ENCODE measurements at regions not wholly inside any gene's neighbourhood (a gene's known extent, or its start where the extent isn't known, plus 50 kb on each side); places are given as distances from the start of the nearest gene placed in this dataset.

DNA sequence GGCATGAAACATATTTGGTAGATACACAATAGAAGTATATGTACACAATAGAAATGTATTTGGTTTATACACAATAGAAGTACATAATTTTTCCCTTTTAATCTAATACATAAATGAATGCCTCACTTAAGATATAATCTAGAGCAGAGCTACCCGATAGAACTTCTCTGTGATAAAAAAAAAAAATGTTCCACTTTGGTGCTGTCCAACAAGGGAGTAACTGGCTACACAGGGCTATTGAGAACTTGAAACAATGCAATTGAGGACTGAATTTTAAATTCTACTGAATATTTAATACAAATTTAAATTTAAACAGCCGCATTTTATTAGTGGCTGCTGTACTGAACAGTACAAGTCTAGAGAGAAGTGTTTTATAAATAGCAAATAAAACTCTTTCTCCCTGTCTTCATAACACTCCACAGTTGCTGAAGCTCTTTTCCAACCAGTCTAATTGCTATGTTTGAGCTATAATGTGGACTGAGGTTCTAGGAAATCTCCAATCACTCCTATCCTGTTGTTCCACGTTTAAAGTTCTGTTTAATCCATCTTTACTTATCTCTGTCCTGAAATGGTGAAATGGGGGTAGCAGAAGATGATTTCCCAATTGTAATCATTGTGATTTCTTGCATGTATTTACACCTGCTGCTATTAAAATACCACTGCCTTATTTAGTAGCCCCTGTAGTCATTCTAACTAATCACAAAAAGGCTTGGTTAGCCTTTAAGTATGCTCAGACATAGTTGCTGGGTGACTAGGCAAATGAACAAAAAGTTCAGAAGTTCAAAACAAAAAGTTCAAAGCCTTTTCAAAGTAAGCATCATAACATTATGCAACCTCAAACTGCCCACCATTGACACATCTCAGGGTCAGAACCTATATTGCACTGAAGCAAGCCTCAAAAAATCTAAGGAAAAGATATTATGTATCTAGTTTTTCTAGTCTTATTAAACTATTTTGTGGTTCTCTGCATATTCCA is 192.3 kb upstream of the C1orf87 start:
- TF ChIP-seq, protein P1, sequence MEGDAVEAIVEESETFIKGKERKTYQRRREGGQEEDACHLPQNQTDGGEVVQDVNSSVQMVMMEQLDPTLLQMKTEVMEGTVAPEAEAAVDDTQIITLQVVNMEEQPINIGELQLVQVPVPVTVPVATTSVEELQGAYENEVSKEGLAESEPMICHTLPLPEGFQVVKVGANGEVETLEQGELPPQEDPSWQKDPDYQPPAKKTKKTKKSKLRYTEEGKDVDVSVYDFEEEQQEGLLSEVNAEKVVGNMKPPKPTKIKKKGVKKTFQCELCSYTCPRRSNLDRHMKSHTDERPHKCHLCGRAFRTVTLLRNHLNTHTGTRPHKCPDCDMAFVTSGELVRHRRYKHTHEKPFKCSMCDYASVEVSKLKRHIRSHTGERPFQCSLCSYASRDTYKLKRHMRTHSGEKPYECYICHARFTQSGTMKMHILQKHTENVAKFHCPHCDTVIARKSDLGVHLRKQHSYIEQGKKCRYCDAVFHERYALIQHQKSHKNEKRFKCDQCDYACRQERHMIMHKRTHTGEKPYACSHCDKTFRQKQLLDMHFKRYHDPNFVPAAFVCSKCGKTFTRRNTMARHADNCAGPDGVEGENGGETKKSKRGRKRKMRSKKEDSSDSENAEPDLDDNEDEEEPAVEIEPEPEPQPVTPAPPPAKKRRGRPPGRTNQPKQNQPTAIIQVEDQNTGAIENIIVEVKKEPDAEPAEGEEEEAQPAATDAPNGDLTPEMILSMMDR (IDR thresholded peaks at IDR 0.05; ENCODE audit: low read depth, low read length) = no peak
- no peak for TF ChIP-seq EZH2phosphoT487 (IDR thresholded peaks at IDR 0.05; ENCODE audit: low read depth)

Data from OCI-LY3 (cell line).